ENCODE measurements at regions not wholly inside any gene's neighbourhood (a gene's known extent, or its start where the extent isn't known, plus 50 kb on each side); places are given as distances from the start of the nearest gene placed in this dataset.
A peak's percentile ranks its signal among the peaks of the same experiment; 100 is the strongest.
"Not testable (repeated sequence)": the region's sequence is repeated elsewhere in the genome, so short reads cannot be mapped to it uniquely, and the experiment has no call there.

DNA sequence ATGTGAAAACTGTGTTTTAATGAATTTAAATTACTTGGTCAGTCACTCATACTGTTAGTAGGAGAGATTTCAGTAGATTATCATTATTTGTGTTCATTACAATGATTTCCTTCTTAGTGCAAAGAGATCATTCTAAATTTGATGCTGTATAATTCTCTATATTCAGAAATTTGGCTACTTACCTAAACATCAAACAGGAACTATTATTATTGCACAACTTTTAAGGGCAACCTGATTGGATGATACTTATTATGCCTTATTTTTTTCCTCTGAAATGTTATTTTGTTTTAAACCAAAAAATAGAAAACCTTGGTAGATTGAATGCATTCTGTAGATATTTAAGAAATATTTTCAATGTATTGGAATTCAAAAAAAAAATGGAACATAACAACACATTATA is 436.4 kb upstream of the PCDH15 start:
- no peak for DNase-seq (ENCODE audit: low read depth)

GRCh38 chr10:55233505-55233904 is 432.5 kb upstream of the PCDH15 start:
- no peak for DNase-seq (ENCODE audit: low read depth)

DNA sequence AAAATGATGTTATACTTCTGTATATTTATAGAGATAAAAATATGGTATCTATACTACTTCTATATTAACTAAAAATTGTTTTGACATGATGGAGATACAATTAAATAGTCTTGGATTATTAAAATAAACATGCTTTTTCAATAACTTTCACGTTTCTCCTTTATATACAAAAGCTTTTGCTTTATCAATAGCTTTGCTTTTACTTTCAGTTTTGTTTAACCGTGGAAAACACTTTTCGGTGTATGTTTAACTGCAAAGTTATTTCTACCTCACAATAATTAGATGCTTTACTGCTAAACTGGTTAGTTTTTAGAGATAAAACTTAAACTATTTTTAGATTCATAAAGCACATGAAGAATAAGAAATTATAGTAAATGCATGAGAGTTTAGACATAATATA is 432.1 kb upstream of the PCDH15 start:
- DNase-seq (ENCODE audit: low read depth): no peak

DNA sequence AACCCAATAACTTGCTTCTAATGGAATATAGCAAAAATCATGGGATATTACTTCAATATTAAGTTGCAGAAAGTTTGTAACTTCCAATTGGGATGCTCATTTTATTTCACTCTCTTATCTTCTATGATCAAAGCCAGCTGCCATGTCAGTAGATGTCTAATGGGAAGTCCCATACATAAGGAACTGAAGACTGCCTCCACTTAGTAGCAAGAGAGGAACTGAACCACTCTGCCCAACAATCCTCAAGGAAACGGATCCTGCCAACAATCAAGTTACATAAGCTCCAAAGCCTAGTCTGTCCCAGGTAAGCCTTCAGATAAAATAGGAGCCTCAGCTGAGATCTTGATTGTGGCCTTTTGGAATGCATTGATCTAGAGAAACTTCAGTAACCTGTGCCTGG is 431.5 kb upstream of the PCDH15 start:
- DNase-seq (ENCODE audit: low read depth): no peak

- DNase-seq (ENCODE audit: low read depth): no peak
These were observed 426.9 kb upstream of the PCDH15 start for GRCh38 chr10:55227967-55228366.

DNA sequence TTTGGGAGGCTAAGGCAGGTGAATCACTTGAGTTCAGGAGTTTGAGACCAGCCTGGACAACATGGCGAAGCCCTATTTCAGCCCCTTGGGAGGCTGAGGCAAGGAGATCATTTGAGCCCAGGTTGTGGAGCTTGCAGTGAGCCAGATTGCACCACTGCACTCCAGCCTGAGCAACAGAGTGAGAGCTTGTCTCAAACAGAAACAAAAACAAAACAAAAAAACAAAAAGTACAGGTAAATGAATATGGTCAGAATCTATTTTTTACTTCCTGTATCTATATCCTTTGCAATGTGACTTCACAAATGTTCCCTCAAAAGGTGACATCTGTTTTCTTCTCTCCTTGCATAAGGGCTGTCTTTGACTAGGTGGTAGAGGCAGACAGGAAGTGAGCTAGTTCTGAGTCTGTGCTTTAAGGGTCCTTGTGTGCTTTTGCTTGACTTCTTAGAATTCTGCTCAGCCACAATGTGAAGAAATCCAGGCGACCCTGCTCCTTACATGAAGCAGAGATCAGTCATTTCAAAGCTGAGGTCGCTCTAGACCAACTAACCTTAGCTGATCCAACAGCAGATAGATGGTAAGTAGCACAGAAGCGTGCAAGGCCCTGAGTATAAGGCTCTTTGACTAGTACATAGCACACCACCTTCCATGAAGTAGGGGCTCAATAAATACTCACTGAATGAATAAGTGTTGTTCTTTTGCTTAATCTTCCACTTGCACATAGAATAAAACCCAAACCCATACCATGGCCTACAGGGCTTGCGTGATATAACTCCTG is 423.2 kb upstream of the PCDH15 start:
- no peak for DNase-seq (ENCODE audit: low read depth)

GRCh38 chr10:55223352-55223751 is 422.3 kb upstream of the PCDH15 start:
- no peak for DNase-seq (ENCODE audit: low read depth)

- no peak for DNase-seq (ENCODE audit: low read depth)
These were observed 419.9 kb upstream of the PCDH15 start for GRCh38 chr10:55220975-55221374.

- no peak for DNase-seq (ENCODE audit: low read depth)
These were observed 414.7 kb upstream of the PCDH15 start for GRCh38 chr10:55215699-55216098.

- DNase-seq (ENCODE audit: low read depth): no peak
These were observed 413.6 kb upstream of the PCDH15 start for GRCh38 chr10:55214608-55215007.

GRCh38 chr10:55212051-55212450 is 411.0 kb upstream of the PCDH15 start:
- DNase-seq (ENCODE audit: low read depth): no peak

- no peak for DNase-seq (ENCODE audit: low read depth)
These were observed 402.8 kb upstream of the PCDH15 start for GRCh38 chr10:55203874-55204273.

- DNase-seq (ENCODE audit: low read depth): peak; percentile 6
These were observed 402.3 kb upstream of the PCDH15 start for GRCh38 chr10:55203319-55203718.

- DNase-seq (ENCODE audit: low read depth): no peak
These were observed 399.0 kb upstream of the PCDH15 start for GRCh38 chr10:55200020-55200419.

- DNase-seq (ENCODE audit: low read depth): no peak
These were observed 390.3 kb upstream of the PCDH15 start for GRCh38 chr10:55191236-55191860.

- peak; percentile 16 for DNase-seq (ENCODE audit: low read depth)
These were observed 383.0 kb upstream of the PCDH15 start for GRCh38 chr10:55183993-55184392.

- DNase-seq (ENCODE audit: low read depth): no peak
These were observed 379.3 kb upstream of the PCDH15 start for GRCh38 chr10:55180357-55180756.

- no peak for DNase-seq (ENCODE audit: low read depth)
These were observed 373.4 kb upstream of the PCDH15 start for GRCh38 chr10:55174419-55174818.

DNA sequence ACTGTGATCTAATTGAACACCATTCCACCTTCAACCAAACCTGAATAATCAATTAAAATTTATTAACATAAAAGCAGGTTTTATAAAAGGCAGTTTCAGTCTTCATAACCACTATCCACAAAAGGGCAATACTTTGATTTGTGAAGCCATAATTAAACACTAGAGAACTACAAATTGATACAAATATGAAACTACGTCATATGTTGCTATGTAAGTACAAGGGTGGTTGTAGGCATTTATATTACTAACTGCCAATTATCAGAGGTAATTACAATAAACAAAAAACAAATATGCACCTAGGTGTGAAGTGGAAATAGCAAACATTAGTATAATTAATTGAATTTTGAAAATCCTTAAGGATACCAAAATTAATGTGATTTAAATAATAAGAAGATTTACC is 368.5 kb upstream of the PCDH15 start:
- no peak for DNase-seq (ENCODE audit: low read depth)

DNA sequence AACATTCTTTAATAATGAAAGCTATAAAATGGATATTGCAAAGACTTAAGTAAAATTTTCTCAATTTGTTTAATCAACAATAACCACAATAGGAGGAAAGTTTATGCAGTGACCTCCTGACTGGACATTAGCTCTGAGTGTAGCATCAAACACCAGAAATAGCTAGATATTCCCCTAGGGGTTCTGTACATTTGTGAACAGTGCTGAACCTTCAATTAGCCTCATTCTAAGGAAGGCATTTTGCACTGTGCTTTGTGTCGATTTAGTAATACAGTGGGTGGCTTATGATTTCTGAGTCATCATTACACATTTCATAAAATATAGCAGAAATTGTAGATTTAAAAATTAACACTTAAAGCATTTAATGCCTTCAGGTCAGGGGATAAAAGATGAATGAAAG is 367.3 kb upstream of the PCDH15 start:
- DNase-seq (ENCODE audit: low read depth): no peak

DNA sequence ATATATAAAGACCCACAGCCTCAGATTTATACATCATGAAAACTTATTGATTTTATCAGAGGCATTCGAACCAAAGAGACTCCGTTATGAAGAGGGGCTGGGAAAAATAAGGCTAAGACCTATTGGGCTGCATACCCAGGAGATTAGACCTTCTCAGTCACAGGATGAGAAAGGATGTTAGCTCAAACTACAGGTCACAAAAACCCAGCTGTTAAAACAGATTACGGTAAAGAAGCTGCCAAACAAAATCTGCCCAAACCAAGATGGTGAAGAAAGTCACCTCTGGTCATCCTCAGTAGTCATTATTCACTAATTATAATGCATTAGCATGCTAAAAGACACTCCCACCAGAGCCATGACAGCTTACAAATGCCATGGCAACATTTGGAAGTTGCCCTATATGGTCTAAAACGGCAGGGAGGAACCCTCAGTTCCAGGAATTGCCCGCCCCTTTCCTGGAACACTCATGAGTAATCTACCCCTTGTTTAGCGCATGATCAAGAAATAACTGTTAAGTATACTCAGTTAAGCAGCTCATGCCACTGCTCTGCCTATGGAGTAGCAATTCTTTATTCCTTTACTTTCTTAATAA is 362.5 kb upstream of the PCDH15 start:
- no peak for DNase-seq (ENCODE audit: low read depth)

DNA sequence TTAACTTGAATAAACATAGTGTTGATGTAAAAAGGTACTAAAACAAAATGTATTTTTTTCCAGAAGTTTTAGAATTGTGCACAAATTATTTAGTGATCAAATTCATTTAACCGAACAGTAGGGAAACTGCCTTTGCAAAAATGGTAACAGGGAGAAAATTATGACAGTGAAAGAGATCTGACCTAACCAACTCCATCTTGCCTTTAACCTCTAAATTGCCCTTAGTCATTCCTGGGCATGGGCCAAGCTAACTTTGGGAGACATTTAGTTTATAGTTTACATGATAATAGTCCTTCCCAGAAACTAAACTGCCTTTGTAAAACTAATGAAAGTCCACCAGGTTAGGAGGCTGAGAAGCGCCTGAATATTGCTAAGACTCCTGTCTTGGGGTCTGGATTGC is 361.3 kb upstream of the PCDH15 start:
- not testable (repeated sequence) for DNase-seq (ENCODE audit: low read depth)

GRCh38 chr10:55160655-55161283 is 359.7 kb upstream of the PCDH15 start:
- DNase-seq (ENCODE audit: low read depth): no peak
